ENCODE measurements at regions not wholly inside any gene's neighbourhood (a gene's known extent, or its start where the extent isn't known, plus 50 kb on each side); places are given as distances from the start of the nearest gene placed in this dataset.

DNA sequence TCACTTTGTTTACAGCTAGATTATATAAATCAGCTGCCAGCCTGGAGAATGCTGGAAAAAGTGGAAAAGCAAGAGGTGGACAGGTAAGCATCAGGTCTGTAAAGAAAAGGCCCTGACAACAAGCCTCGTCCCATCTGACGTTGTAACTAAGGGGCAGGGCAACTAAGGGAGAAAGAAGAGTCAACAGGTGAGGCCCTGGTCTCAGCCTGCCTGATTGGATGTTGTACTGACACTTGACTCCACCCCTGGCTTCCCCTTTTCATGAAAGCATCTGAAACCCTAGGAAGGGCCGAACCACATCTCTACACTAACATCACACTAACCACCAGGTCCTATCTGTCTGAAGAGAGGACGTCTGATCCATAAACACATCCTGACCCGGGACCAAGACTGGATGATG is 357.6 kb upstream of the CFAP20DC start:
- POLR2A ChIA-PET, result no interaction called here
- Histone ChIP-seq H3K27ac (no peak overlapping the region), H3K4me3 (no peak overlapping the region), H3K4me1 (no peaks in the 10 kb centered on the region), H3K4me2 (no peak overlapping the region), H3K9me3 (no peaks in the 10 kb centered on the region)
- DNase-seq (ENCODE audit: low read depth in 1 of 2, low spot score in 1 of 2) (no peak), FAIRE-seq (no peak), ATAC-seq (no peak)
- 24% methylated on average over 5 of the region's 5 CpGs for WGBS (ENCODE audit: missing lambda C conversion rate)
- TF ChIP-seq, protein P1, sequence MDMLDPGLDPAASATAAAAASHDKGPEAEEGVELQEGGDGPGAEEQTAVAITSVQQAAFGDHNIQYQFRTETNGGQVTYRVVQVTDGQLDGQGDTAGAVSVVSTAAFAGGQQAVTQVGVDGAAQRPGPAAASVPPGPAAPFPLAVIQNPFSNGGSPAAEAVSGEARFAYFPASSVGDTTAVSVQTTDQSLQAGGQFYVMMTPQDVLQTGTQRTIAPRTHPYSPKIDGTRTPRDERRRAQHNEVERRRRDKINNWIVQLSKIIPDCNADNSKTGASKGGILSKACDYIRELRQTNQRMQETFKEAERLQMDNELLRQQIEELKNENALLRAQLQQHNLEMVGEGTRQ (IDR thresholded peaks at IDR 0.05), result no peak
- TF ChIP-seq ZSCAN20 (CRISPR knock-in tag; IDR thresholded peaks at IDR 0.05), result no peak
- TF ChIP-seq CHD2 (IDR thresholded peaks at IDR 0.05; ENCODE audit: low read length, partially characterized antibody), result no peak
- no peak for TF ChIP-seq JUNB (IDR thresholded peaks at IDR 0.05)
- no peak for TF ChIP-seq REST (IDR thresholded peaks at IDR 0.05)
- TF ChIP-seq RAD21 (conservative IDR thresholded peaks at IDR 0.05 in 1 of 2, IDR thresholded peaks at IDR 0.05 in 1 of 2), result no peak
- TF ChIP-seq, protein P2, sequence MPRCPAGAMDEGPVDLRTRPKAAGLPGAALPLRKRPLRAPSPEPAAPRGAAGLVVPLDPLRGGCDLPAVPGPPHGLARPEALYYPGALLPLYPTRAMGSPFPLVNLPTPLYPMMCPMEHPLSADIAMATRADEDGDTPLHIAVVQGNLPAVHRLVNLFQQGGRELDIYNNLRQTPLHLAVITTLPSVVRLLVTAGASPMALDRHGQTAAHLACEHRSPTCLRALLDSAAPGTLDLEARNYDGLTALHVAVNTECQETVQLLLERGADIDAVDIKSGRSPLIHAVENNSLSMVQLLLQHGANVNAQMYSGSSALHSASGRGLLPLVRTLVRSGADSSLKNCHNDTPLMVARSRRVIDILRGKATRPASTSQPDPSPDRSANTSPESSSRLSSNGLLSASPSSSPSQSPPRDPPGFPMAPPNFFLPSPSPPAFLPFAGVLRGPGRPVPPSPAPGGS (IDR thresholded peaks at IDR 0.05), result no peak
- TF ChIP-seq MYC (IDR thresholded peaks at IDR 0.05; ENCODE audit: borderline replicate concordance, low read length), result no peak
- no peak for TF ChIP-seq CHD4 (IDR thresholded peaks at IDR 0.05; ENCODE audit: borderline replicate concordance)
- no peak for TF ChIP-seq ZC3H11A (IDR thresholded peaks at IDR 0.05)
- TF ChIP-seq, protein P3, sequence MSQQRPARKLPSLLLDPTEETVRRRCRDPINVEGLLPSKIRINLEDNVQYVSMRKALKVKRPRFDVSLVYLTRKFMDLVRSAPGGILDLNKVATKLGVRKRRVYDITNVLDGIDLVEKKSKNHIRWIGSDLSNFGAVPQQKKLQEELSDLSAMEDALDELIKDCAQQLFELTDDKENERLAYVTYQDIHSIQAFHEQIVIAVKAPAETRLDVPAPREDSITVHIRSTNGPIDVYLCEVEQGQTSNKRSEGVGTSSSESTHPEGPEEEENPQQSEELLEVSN (IDR thresholded peaks at IDR 0.05; ENCODE audit: borderline replicate concordance, low read depth), result no peak
- no peak for TF ChIP-seq CBX8 (IDR thresholded peaks at IDR 0.05)
- CTCF ChIA-PET, result no interaction called here

GRCh38 chr3:59406943-59407342 is 357.1 kb upstream of the CFAP20DC start:
- no peak for FAIRE-seq
- CTCF ChIA-PET, result no interaction called here
- no peak for DNase-seq (ENCODE audit: low read depth in 1 of 2, low spot score in 1 of 2)
- H3K27ac ChIP-seq, result no peak overlapping the region
- ATAC-seq, result no peak
- H3K9me3 ChIP-seq, result no peaks in the 10 kb centered on the region
- TF ChIP-seq SREBF2 (IDR thresholded peaks at IDR 0.05) (no peak), RCOR1 (IDR thresholded peaks at IDR 0.05; ENCODE audit: low read depth, low read length) (no peak), NR3C1 (IDR thresholded peaks at IDR 0.05) (no peak), RNF2 (IDR thresholded peaks at IDR 0.05; ENCODE audit: borderline replicate concordance, low read depth) (no peak), EP300 (IDR thresholded peaks at IDR 0.05) (no peak), EHMT2 (IDR thresholded peaks at IDR 0.05; ENCODE audit: low read depth) (no peak), ZNF302 (CRISPR knock-in tag; IDR thresholded peaks at IDR 0.05) (no peak)
- TF ChIP-seq, protein P2 (IDR thresholded peaks at IDR 0.05), result no peak
- no peaks in the 10 kb centered on the region for H3K4me1 ChIP-seq
- H3K4me3 ChIP-seq, result no peak overlapping the region
- WGBS (ENCODE audit: missing lambda C conversion rate), result 5% methylated on average over 2 of the region's 2 CpGs
- POLR2A ChIA-PET, result no interaction called here
- H3K4me2 ChIP-seq, result no peak overlapping the region
